GM18907 (cell line): ENCODE measurements at regions not wholly inside any gene's neighbourhood (a gene's known extent, or its start where the extent isn't known, plus 50 kb on each side); places are given as distances from the start of the nearest gene placed in this dataset.

Source experiments
- ATAC-seq: cut with Tn5 transposase; IDR thresholded peaks from one replicate; pipeline ENCODE4 v1.9.1; 2021; ENCODE audit warnings: mild to moderate bottlenecking, moderate library complexity; ENCODE audit not compliant: unreplicated experiment

- ATAC-seq, result no peak
These were observed 129.9 kb upstream of the HS6ST1 start for GRCh38 chr2:128448331-128449225.

- ATAC-seq, result no peak
These were observed 130.8 kb upstream of the HS6ST1 start for GRCh38 chr2:128449226-128450061.

GRCh38 chr2:128450211-128451024 is 131.8 kb upstream of the HS6ST1 start:
- no peak for ATAC-seq

GRCh38 chr2:128451084-128452023 is 132.7 kb upstream of the HS6ST1 start:
- no peak for ATAC-seq

- no peak for ATAC-seq
These were observed 133.3 kb upstream of the HS6ST1 start for GRCh38 chr2:128452024-128452411.

GRCh38 chr2:128452536-128453530 is 134.2 kb upstream of the HS6ST1 start:
- no peak for ATAC-seq

GRCh38 chr2:128454980-128455720 is 136.5 kb upstream of the HS6ST1 start:
- ATAC-seq, result no peak

GRCh38 chr2:128455721-128456050 is 137.0 kb upstream of the HS6ST1 start:
- ATAC-seq, result no peak

GRCh38 chr2:128456281-128456680 is 137.6 kb upstream of the HS6ST1 start:
- ATAC-seq, result no peak

GRCh38 chr2:128457006-128457604 is 138.4 kb upstream of the HS6ST1 start:
- no peak for ATAC-seq

- ATAC-seq, result no peak
These were observed 139.0 kb upstream of the HS6ST1 start for GRCh38 chr2:128457716-128458115.

GRCh38 chr2:128458505-128458904 is 139.8 kb upstream of the HS6ST1 start:
- ATAC-seq, result no peak

- no peak for ATAC-seq
These were observed 145.8 kb upstream of the HS6ST1 start for GRCh38 chr2:128464456-128464855.

- no peak for ATAC-seq
These were observed 146.8 kb upstream of the HS6ST1 start for GRCh38 chr2:128465246-128466170.

GRCh38 chr2:128466376-128466775 is 147.7 kb upstream of the HS6ST1 start:
- ATAC-seq, result no peak

GRCh38 chr2:128466776-128467175 is 148.1 kb upstream of the HS6ST1 start:
- ATAC-seq, result no peak
